AG04449 (cell line): ENCODE measurements at regions not wholly inside any gene's neighbourhood (a gene's known extent, or its start where the extent isn't known, plus 50 kb on each side); places are given as distances from the start of the nearest gene placed in this dataset.

ENCODE experiments used
- CTCF ChIA-PET: fragments of 350-600 bp; formaldehyde crosslinking; extraction: SDS; loops from one replicate; lab custom pipeline; 2021; ENCODE audit warnings: antibody characterized with exemption; lab: Yijun Ruan, JAX
- POLR2A ChIA-PET: fragments of 400-600, 350-600 bp; formaldehyde crosslinking; extraction: SDS; loops from one replicate; lab custom pipeline; 2020; ENCODE audit warnings: antibody characterized with exemption, inconsistent platforms; lab: Yijun Ruan, JAX
- DNase-seq: peaks from one replicate; pipeline ENCODE4 v3.0.0-alpha.2; 2010; ENCODE audit warnings: low read depth, low spot score
- H3K4me3 ChIP-seq: 2 replicates; pipeline ENCODE4 v1.5.1; 2011; ENCODE audit warnings: low read depth, mild to moderate bottlenecking, control low read depth, low read length
- TF ChIP-seq, protein P1 (sequence below): IDR thresholded peaks from one replicate; pipeline ENCODE4 v1.5.1; 2011; ENCODE audit warnings: mild to moderate bottlenecking, moderate library complexity, low read length, control low read depth, inconsistent platforms; ENCODE audit not compliant: insufficient read depth; ENCODE audit errors: missing control alignments

DNA sequence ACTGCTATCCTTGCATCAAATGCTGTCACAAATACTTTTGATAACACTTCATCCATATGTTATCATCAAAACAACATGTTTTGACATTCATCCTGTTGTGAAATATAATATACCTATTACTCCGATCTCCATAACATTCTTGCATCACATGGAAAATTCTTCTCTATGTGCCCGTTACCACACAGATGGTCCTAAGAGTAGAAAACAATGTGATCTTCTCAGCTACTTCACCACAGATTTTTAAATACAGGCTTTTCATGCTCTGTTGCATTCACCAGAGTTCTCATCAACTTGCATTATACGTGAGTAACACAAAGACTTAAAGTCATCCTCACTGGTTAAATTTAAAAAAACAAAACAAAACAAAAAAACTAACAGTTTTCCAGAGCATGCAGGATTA is 1603.3 kb upstream of the ZEB2 start:
- TF ChIP-seq, protein P1, sequence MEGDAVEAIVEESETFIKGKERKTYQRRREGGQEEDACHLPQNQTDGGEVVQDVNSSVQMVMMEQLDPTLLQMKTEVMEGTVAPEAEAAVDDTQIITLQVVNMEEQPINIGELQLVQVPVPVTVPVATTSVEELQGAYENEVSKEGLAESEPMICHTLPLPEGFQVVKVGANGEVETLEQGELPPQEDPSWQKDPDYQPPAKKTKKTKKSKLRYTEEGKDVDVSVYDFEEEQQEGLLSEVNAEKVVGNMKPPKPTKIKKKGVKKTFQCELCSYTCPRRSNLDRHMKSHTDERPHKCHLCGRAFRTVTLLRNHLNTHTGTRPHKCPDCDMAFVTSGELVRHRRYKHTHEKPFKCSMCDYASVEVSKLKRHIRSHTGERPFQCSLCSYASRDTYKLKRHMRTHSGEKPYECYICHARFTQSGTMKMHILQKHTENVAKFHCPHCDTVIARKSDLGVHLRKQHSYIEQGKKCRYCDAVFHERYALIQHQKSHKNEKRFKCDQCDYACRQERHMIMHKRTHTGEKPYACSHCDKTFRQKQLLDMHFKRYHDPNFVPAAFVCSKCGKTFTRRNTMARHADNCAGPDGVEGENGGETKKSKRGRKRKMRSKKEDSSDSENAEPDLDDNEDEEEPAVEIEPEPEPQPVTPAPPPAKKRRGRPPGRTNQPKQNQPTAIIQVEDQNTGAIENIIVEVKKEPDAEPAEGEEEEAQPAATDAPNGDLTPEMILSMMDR = no peak
- POLR2A ChIA-PET = no interaction called here
- CTCF ChIA-PET = no interaction called here
- H3K4me3 ChIP-seq = no peak overlapping the region
- no peak for DNase-seq

DNA sequence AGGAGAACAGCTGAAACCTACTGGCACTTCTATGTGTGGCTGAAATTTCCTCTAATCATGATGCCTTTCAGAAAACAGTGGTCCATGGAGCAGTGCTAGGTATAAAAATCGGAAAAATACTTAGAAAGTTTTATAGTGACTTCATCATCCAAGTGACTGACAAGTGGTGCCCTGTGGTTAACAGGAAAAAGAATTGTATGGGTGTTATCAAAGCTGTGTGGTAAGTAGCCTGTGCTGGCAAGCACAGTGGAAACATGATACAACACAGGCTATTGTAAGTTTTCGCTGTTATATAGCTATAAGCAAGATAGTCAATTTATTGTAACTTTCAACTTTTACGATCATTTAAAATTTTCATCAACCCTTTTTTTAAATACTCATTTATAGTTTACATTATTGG is 1599.7 kb upstream of the ZEB2 start:
- CTCF ChIA-PET = no interaction called here

DNA sequence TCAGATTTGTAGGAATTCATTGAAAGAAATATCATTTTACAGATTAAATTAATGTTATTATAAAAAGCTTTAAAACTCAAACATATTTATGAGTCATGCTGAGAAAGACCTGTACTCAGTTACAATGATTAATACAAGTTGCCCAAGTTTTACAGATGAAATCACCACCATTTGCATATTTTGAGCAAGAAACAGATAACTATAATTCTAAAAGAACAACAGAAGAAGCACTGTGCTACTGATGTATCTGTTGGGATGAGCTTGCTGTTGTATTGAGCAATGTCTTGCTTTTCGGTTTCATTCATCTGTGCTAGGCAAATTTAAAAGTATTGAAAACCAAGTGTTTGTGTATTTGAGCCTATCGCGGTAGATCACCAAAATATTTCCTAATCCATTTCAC is 1589.1 kb upstream of the ZEB2 start:
- POLR2A ChIA-PET = no interaction called here
- H3K4me3 ChIP-seq = no peak overlapping the region

More for the DNA sequence above, 1599.7 kb upstream of the ZEB2 start:
- POLR2A ChIA-PET = no interaction called here
- TF ChIP-seq, protein P1 = no peak
- H3K4me3 ChIP-seq = no peak overlapping the region
- DNase-seq = no peak

DNA sequence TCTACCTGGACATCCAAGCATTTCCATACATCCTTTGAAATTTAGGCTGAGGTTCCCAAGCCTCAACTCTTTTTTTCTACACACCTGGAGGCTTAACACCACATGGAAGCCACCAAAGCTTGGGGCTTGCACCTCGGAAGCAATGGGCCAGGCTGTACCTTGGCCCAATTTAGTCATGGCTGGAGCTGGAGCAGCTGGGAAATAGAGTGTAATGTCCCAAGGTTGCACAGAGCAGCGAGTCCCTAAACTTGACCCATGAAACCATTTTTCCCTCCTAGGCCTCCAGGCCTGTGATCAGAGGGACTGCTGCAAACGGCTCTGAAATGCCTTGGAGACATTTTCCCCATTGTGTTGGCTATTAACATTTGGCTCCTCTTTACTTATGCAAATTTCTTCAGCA is 1574.3 kb upstream of the ZEB2 start:
- POLR2A ChIA-PET = no interaction called here
- TF ChIP-seq, protein P1 = no peak
- CTCF ChIA-PET = no interaction called here
- no peak overlapping the region for H3K4me3 ChIP-seq
- DNase-seq = no peak

More for the DNA sequence above, 1589.1 kb upstream of the ZEB2 start:
- CTCF ChIA-PET = no interaction called here
- no peak for DNase-seq
- TF ChIP-seq, protein P1 = no peak

DNA sequence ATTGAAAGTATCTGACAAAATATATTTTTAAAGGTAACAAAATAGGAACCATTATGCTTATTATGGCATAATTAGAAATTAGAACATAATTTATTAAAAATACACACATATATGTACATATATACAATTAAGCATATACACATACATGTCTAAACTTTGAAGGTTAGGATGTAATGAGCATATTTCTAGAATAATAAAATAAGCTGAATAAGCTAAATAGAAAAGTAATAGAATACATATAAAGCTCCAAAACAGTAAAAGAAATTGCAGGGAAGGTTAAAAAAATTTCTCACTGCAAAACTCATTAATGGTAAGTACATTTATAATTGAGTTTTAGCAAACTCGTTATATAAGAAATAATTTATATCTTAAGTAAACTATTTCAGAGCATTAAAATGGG is 1561.5 kb upstream of the ZEB2 start:
- no peak for DNase-seq
- H3K4me3 ChIP-seq = no peak overlapping the region
- TF ChIP-seq, protein P1 = no peak
- ChIA-PET CTCF (no interaction called here), POLR2A (no interaction called here)

DNA sequence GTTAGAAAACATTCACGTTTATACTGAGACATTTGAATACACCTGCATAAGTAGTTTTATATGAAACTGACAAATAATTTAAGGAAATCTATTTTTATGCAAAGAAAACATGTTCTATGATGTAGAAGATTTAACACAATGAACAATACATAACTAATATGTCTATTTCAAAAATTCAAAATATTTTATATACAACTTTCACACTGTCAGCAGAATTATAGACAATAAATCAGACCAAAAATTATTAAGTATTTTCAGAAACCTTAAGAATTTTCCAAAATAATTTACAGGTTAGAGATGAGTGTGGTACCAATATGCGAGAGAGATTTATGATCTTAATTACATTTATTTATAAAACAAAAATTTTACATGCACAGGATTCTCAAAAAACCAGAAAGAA is 1561.0 kb upstream of the ZEB2 start:
- ChIA-PET CTCF (no interaction called here), POLR2A (no interaction called here)
- no peak for DNase-seq
- no peak overlapping the region for H3K4me3 ChIP-seq
- TF ChIP-seq, protein P1 = no peak
